ENCODE measurements at regions not wholly inside any gene's neighbourhood (a gene's known extent, or its start where the extent isn't known, plus 50 kb on each side); places are given as distances from the start of the nearest gene placed in this dataset.

DNA sequence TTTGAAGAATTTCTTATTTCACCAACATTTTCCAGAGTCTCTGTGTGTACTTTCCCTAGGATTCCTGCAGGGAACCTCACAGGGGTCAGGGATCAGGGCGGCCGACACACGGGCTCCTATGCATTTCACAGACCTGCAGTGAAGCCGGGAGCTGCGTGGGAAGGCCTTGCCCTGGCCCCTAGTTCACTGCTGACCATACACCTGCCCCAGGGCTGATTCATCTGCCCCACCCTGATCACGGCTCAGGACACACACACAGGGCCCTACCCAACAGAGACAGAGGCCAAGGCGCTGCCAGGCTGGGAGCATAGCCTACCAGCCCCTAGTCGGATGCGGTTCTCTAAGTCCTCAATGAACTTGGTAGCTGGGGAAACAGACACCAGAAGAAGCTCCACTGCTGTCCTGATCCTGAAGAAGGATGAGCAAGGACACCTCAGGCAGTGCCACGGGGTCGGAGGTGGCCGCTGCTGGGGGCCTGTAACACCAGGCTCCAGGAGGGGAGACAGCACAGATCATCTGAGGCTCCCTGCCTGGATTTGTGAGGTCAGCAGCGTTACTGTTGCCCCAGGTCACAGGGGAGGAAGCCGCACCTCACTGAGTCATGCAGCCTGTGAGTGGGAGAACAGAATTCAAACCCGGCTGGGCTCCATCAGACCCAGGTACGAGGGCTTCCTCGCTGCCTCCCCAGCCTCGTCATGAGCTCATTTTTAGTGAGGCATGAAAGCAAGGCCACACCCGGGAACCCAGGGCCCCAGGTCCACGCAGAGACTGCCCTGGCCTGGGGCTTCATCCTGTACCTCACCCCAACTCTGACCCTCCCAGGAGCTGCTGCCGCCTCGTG is 278.8 kb upstream of the PPP2R2D start:
- Histone ChIP-seq H3K4me1 (no peaks in the 10 kb centered on the region), H3K9me3 (peaks cover 0 to 6% (median 0%) of the 10 kb centered on the region in 11 donors), H3K36me3 (no peaks in the 10 kb centered on the region), H3K27ac (no peak overlapping the region), H3K27me3 (peaks cover 0 to 13% (median 5%) of the 10 kb centered on the region in 7 donors), H3K4me3 (no peak overlapping the region)
- intact Hi-C loops (cut with DNase I) = no loop called here
- TF ChIP-seq, protein P1, sequence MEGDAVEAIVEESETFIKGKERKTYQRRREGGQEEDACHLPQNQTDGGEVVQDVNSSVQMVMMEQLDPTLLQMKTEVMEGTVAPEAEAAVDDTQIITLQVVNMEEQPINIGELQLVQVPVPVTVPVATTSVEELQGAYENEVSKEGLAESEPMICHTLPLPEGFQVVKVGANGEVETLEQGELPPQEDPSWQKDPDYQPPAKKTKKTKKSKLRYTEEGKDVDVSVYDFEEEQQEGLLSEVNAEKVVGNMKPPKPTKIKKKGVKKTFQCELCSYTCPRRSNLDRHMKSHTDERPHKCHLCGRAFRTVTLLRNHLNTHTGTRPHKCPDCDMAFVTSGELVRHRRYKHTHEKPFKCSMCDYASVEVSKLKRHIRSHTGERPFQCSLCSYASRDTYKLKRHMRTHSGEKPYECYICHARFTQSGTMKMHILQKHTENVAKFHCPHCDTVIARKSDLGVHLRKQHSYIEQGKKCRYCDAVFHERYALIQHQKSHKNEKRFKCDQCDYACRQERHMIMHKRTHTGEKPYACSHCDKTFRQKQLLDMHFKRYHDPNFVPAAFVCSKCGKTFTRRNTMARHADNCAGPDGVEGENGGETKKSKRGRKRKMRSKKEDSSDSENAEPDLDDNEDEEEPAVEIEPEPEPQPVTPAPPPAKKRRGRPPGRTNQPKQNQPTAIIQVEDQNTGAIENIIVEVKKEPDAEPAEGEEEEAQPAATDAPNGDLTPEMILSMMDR (IDR thresholded peaks at IDR 0.05) = no peak
- WGBS, 2 donors = 75 to 77% methylated on average over 22 of the region's 22 CpGs
- DNase-seq (no peak), ATAC-seq (no peak)

- TF ChIP-seq, protein P1 (IDR thresholded peaks at IDR 0.05) = no peak
- Histone ChIP-seq H3K36me3 (no peaks in the 10 kb centered on the region), H3K27ac (no peak overlapping the region), H3K4me1 (no peaks in the 10 kb centered on the region), H3K4me3 (no peak overlapping the region), H3K9me3 (peaks cover 0 to 16% (median 0%) of the 10 kb centered on the region in 11 donors), H3K27me3 (peaks cover 0 to 4% (median 0%) of the 10 kb centered on the region in 7 donors)
- intact Hi-C loops (cut with DNase I) = no loop called here
- ATAC-seq = no peak
- no peak for DNase-seq
- WGBS, 2 donors = 89 to 92% methylated on average over 26 of the region's 26 CpGs
Observed at GRCh38 chr10:131625041-131625440, 275.8 kb upstream of the PPP2R2D start.

- Histone ChIP-seq H3K27me3 (peaks cover 0 to under 1% (median 0%) of the 10 kb centered on the region in 7 donors), H3K4me1 (no peaks in the 10 kb centered on the region), H3K27ac (no peak overlapping the region), H3K9me3 (peaks cover 0 to 16% (median 0%) of the 10 kb centered on the region in 11 donors), H3K4me3 (no peak overlapping the region), H3K36me3 (no peaks in the 10 kb centered on the region)
- TF ChIP-seq, protein P1 (IDR thresholded peaks at IDR 0.05) = no peak
- DNase-seq (no peak), ATAC-seq (no peak)
- 89 to 92% methylated on average over 11 of the region's 11 CpGs for WGBS, 2 donors
- intact Hi-C loops (cut with DNase I) = no loop called here
Observed at GRCh38 chr10:131626274-131626673, 274.5 kb upstream of the PPP2R2D start.

GRCh38 chr10:131629026-131629770 is 271.6 kb upstream of the PPP2R2D start:
- no peaks in the 10 kb centered on the region for H3K36me3 ChIP-seq
- no peaks in the 10 kb centered on the region for H3K4me1 ChIP-seq
- intact Hi-C loops (cut with DNase I) = no loop called here
- H3K27me3 ChIP-seq = peaks cover 0 to 5% (median 0%) of the 10 kb centered on the region in 7 donors
- 53 to 64% methylated on average over 4 of the region's 4 CpGs for WGBS, 2 donors
- H3K9me3 ChIP-seq = peaks cover 0 to 26% (median 0%) of the 10 kb centered on the region in 11 donors
- H3K27ac ChIP-seq = no peak overlapping the region
- no peak for ATAC-seq
- DNase-seq = no peak
- no peak overlapping the region for H3K4me3 ChIP-seq
- TF ChIP-seq, protein P1 (IDR thresholded peaks at IDR 0.05) = no peak

Data from heart right ventricle (tissue), 16 donors.